ENCODE measurements at regions not wholly inside any gene's neighbourhood (a gene's known extent, or its start where the extent isn't known, plus 50 kb on each side); places are given as distances from the start of the nearest gene placed in this dataset.

- DNase-seq, result no peak
Observed at GRCh38 chr20:22863826-22864225, 171.3 kb upstream of the SSTR4 start.

GRCh38 chr20:22866812-22867341 lies 168.2 kb upstream of the SSTR4 start:
- no peak for DNase-seq

- DNase-seq, result no peak
Observed at GRCh38 chr20:22878166-22878565, 156.9 kb upstream of the SSTR4 start.

GRCh38 chr20:22880277-22880676 lies 154.8 kb upstream of the SSTR4 start:
- no peak for DNase-seq

- no peak for DNase-seq
Observed at GRCh38 chr20:22887796-22888195, 147.3 kb upstream of the SSTR4 start.

- DNase-seq, result no peak
Observed at GRCh38 chr20:22890594-22891300, 144.4 kb upstream of the SSTR4 start.

- DNase-seq, result no peak
Observed at GRCh38 chr20:22901164-22901563, 133.9 kb upstream of the SSTR4 start.

GRCh38 chr20:22901921-22902320 lies 133.2 kb upstream of the SSTR4 start:
- DNase-seq, result no peak

- no peak for DNase-seq
Observed at GRCh38 chr20:22904386-22904785, 130.7 kb upstream of the SSTR4 start.

GRCh38 chr20:22904905-22905304 lies 130.2 kb upstream of the SSTR4 start:
- no peak for DNase-seq

- no peak for DNase-seq
Observed at GRCh38 chr20:22905658-22906057, 129.5 kb upstream of the SSTR4 start.

GRCh38 chr20:22908437-22908836 lies 126.7 kb upstream of the SSTR4 start:
- DNase-seq, result no peak

GRCh38 chr20:22908944-22909343 lies 126.2 kb upstream of the SSTR4 start:
- no peak for DNase-seq

- DNase-seq, result no peak
Observed at GRCh38 chr20:22909436-22909835, 125.7 kb upstream of the SSTR4 start.

- DNase-seq, result no peak
Observed at GRCh38 chr20:22910287-22910852, 124.7 kb upstream of the SSTR4 start.

- no peak for DNase-seq
Observed at GRCh38 chr20:22914291-22914690, 120.8 kb upstream of the SSTR4 start.

- DNase-seq, result no peak
Observed at GRCh38 chr20:22915512-22915911, 119.6 kb upstream of the SSTR4 start.

- DNase-seq, result no peak
Observed at GRCh38 chr20:22916021-22916842, 118.9 kb upstream of the SSTR4 start.

- no peak for DNase-seq
Observed at GRCh38 chr20:22918286-22918983, 116.7 kb upstream of the SSTR4 start.

GRCh38 chr20:22920898-22921297 lies 114.2 kb upstream of the SSTR4 start:
- DNase-seq, result no peak

- no peak for DNase-seq
Observed at GRCh38 chr20:22921595-22922421, 113.3 kb upstream of the SSTR4 start.

- no peak for DNase-seq
Observed at GRCh38 chr20:22922987-22923386, 112.1 kb upstream of the SSTR4 start.

Measured in NCI-H2029 treated with DMSO at 0.1 percent for 48 hours (cell line).